ENCODE measurements at regions not wholly inside any gene's neighbourhood (a gene's known extent, or its start where the extent isn't known, plus 50 kb on each side); places are given as distances from the start of the nearest gene placed in this dataset.

DNA sequence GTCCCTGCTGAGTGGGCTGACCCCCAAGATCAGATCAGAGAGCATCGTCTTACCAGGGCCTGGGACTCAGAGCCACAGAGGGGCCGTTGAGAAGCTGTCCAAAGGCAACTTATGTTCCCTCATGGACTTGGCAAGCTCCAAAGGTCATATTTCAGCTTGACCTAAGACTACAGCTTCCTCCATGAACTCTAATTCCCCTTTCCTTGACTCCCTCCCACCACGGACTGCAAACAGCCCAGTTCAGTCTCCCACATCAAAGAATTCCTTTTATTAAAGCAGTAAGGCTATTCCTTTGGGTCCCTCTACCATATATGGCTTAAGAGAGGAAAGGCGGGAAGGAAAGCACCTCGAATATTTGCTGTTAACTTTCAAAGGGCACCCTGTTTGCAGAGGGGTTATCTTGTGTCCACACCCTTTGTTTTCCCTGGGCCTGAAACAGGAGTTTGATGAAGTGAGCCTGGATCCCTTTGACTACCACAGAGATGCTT lies 146.1 kb upstream of the THBS1 start:
- Histone ChIP-seq H3K27ac (ENCODE audit: insufficient read depth in 1 of 2, low read depth in 1 of 2, low read length in 2 of 2, poor library complexity in 1 of 2, severe bottlenecking in 2 of 2) (no peak overlapping the region), H3K4me3 (ENCODE audit: control insufficient read depth in 1 of 7, extremely low read depth in 1 of 7, insufficient read depth in 4 of 7, low read depth in 2 of 7, low read length in 6 of 7) (no peak overlapping the region), H3K9me3 (ENCODE audit: control extremely low read depth in 1 of 5, control insufficient read depth in 4 of 5, insufficient read depth in 2 of 5, low read depth in 1 of 5, low read length in 4 of 5) (no peaks in the 10 kb centered on the region), H3K36me3 (ENCODE audit: control insufficient read depth in 4 of 4, insufficient read depth in 4 of 4, low read length in 3 of 4) (no peaks in the 10 kb centered on the region), H3K4me1 (ENCODE audit: control extremely low read depth in 1 of 4, control insufficient read depth in 4 of 4, insufficient read depth in 4 of 4, low read length in 3 of 4) (peaks cover 6 to 29% (median 15%) of the 10 kb centered on the region in 4 experiments), H3K27me3 (replicated peaks in 2 of 5; ENCODE audit: control insufficient read depth in 4 of 5, insufficient read depth in 5 of 5, low read length in 4 of 5) (no peaks in the 10 kb centered on the region)
- WGBS (ENCODE audit: insufficient coverage) = 93% methylated on average over 4 of the region's 5 CpGs
- ChIA-PET CTCF (no interaction called here), POLR2A (no interaction called here)
- no peak for DNase-seq

DNA sequence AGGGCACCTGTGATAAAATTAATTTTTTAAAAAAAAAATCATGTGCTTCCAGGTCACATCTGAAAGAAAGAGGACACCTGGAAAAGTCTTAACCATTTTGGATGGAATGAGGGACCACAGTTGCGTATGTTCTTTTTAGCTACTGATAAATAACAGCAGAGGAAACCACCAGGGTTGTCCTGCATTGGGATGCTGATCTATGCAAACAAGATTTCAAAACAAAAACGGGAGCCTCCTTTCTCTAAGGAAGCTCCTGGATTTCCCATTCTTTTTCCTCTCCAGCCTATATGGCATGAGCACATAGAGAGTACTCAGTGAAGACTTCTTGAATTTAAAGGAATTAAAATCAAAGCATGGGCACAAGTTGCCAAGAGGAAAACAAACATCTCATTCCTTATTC lies 145.6 kb upstream of the THBS1 start:
- WGBS (ENCODE audit: insufficient coverage) = 92% methylated on average over 2 of the region's 2 CpGs
- H3K27ac ChIP-seq (ENCODE audit: insufficient read depth in 1 of 2, low read depth in 1 of 2, low read length in 2 of 2, poor library complexity in 1 of 2, severe bottlenecking in 2 of 2) = no peak overlapping the region
- CTCF ChIA-PET = no interaction called here

DNA sequence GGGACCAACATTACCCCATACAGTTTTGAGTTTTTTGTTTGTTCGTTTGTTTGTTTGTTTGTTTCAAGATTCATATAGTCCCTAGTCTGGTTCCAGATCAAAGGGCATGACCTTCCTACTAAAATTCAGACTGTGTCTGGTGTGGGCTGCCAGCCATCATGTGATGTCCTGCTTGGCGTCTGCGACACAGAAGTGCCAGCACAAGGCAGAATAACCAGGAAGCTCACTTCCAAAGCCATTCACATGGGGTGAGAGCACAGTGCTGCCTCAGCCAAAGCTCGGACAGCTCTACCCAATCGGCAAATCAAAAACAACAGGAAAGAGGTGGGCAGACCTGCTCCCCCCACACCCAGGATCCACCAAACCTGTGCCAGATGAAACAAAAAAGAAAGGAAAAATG lies 142.6 kb upstream of the THBS1 start:
- no peaks in the 10 kb centered on the region for H3K36me3 ChIP-seq (ENCODE audit: control insufficient read depth in 4 of 4, insufficient read depth in 4 of 4, low read length in 3 of 4)
- no peak overlapping the region for H3K4me3 ChIP-seq (ENCODE audit: control insufficient read depth in 1 of 7, extremely low read depth in 1 of 7, insufficient read depth in 4 of 7, low read depth in 2 of 7, low read length in 6 of 7)
- H3K27ac ChIP-seq (ENCODE audit: insufficient read depth in 1 of 2, low read depth in 1 of 2, low read length in 2 of 2, poor library complexity in 1 of 2, severe bottlenecking in 2 of 2) = no peak overlapping the region
- no peak for DNase-seq
- ChIA-PET CTCF (interaction anchor here (1.3 to 2.4 kb wide), 3 partner anchors 9 to 24 kb away, joined by 3 to 6 read pairs (median 6); no protein-coding TSS in a partner anchor), POLR2A (no interaction called here)
- H3K9me3 ChIP-seq (ENCODE audit: control extremely low read depth in 1 of 5, control insufficient read depth in 4 of 5, insufficient read depth in 2 of 5, low read depth in 1 of 5, low read length in 4 of 5) = no peaks in the 10 kb centered on the region
- WGBS (ENCODE audit: insufficient coverage) = 48% methylated on average over 4 of the region's 5 CpGs
- H3K4me1 ChIP-seq (ENCODE audit: control extremely low read depth in 1 of 4, control insufficient read depth in 4 of 4, insufficient read depth in 4 of 4, low read length in 3 of 4) = peaks cover 0 to 14% (median 5%) of the 10 kb centered on the region in 4 experiments
- H3K27me3 ChIP-seq (replicated peaks in 2 of 5; ENCODE audit: control insufficient read depth in 4 of 5, insufficient read depth in 5 of 5, low read length in 4 of 5) = no peaks in the 10 kb centered on the region

More for the DNA sequence above, 145.6 kb upstream of the THBS1 start:
- no peak for DNase-seq
- no peak overlapping the region for H3K4me3 ChIP-seq (ENCODE audit: control insufficient read depth in 1 of 7, extremely low read depth in 1 of 7, insufficient read depth in 4 of 7, low read depth in 2 of 7, low read length in 6 of 7)
- peaks cover 3 to 25% (median 12%) of the 10 kb centered on the region in 4 experiments for H3K4me1 ChIP-seq (ENCODE audit: control extremely low read depth in 1 of 4, control insufficient read depth in 4 of 4, insufficient read depth in 4 of 4, low read length in 3 of 4)
- no peaks in the 10 kb centered on the region for H3K36me3 ChIP-seq (ENCODE audit: control insufficient read depth in 4 of 4, insufficient read depth in 4 of 4, low read length in 3 of 4)
- POLR2A ChIA-PET = no interaction called here
- H3K9me3 ChIP-seq (ENCODE audit: control extremely low read depth in 1 of 5, control insufficient read depth in 4 of 5, insufficient read depth in 2 of 5, low read depth in 1 of 5, low read length in 4 of 5) = no peaks in the 10 kb centered on the region
- no peaks in the 10 kb centered on the region for H3K27me3 ChIP-seq (replicated peaks in 2 of 5; ENCODE audit: control insufficient read depth in 4 of 5, insufficient read depth in 5 of 5, low read length in 4 of 5)

DNA sequence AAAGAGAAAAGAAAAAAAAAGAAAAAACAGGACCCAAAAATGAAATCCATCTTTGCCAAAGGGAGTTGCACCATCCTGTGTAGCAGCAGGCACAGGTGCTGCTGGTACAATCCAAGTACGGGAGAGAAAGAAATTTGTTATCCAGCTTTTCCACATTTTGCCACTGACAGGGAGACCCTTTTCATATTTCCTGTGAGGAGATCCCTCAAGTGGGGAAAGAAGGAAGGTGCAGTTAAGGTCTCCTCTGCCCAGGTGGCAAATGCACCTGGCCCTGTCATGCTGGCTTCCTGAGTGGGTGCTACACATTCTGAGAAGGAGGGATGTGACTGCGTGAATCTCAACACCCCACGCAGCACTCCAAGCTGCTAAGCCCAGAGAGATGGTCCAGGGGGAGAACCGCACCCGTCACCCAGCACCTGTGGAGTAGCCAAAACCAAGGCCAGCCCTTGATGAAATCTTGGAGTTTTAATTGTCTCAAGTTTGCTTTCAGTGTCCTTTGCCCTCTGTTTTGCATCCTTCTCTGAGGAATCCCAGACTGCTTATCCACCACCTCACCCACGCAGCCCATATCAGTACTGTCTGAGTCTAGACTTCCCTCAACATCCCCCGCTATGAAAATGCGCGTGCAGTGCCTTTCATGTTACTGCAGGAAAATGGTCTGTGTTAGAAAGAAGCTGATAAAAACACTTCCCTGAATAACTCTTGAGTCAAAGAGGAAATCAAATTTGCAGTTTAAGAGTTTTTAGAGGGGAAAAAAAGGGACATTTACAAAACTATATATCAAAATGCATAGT lies 141.9 kb upstream of the THBS1 start:
- POLR2A ChIA-PET = no interaction called here
- Histone ChIP-seq H3K36me3 (ENCODE audit: control insufficient read depth in 4 of 4, insufficient read depth in 4 of 4, low read length in 3 of 4) (no peaks in the 10 kb centered on the region), H3K27ac (ENCODE audit: insufficient read depth in 1 of 2, low read depth in 1 of 2, low read length in 2 of 2, poor library complexity in 1 of 2, severe bottlenecking in 2 of 2) (no peak overlapping the region), H3K27me3 (replicated peaks in 2 of 5; ENCODE audit: control insufficient read depth in 4 of 5, insufficient read depth in 5 of 5, low read length in 4 of 5) (no peaks in the 10 kb centered on the region), H3K4me1 (ENCODE audit: control extremely low read depth in 1 of 4, control insufficient read depth in 4 of 4, insufficient read depth in 4 of 4, low read length in 3 of 4) (peaks cover 0 to 12% (median 5%) of the 10 kb centered on the region in 4 experiments), H3K4me3 (ENCODE audit: control insufficient read depth in 1 of 7, extremely low read depth in 1 of 7, insufficient read depth in 4 of 7, low read depth in 2 of 7, low read length in 6 of 7) (no peak overlapping the region), H3K9me3 (ENCODE audit: control extremely low read depth in 1 of 5, control insufficient read depth in 4 of 5, insufficient read depth in 2 of 5, low read depth in 1 of 5, low read length in 4 of 5) (no peaks in the 10 kb centered on the region)
- CTCF ChIA-PET = interaction anchor here (1.0 to 2.4 kb wide), 4 partner anchors 8 to 23 kb away, joined by 3 to 6 read pairs (median 4); no protein-coding TSS in a partner anchor
- 90% methylated on average over 5 of the region's 9 CpGs for WGBS (ENCODE audit: insufficient coverage)
- peak in 1 of 3 donors; percentile 10 for DNase-seq

DNA sequence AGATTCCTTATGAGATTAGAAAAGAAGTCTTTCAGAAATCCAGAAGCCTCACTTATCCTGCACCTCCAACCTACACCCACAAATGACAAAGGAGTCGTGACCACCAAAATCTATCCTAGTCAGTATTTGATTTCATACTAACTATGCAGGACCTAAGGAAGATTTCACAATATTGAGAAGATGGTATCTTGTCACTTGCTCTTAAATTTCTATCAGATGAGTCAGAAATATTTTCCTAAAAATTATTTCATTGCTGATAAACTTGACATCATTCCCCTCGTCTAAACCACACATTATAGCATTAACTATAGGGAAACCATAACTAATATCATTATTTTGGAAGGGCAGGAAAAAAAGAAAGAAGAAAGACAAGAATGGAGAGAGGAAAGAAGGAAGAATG lies 138.0 kb upstream of the THBS1 start:
- POLR2A ChIA-PET = no interaction called here
- H3K4me3 ChIP-seq (ENCODE audit: control insufficient read depth in 1 of 7, extremely low read depth in 1 of 7, insufficient read depth in 4 of 7, low read depth in 2 of 7, low read length in 6 of 7) = no peak overlapping the region
- H3K27ac ChIP-seq (ENCODE audit: insufficient read depth in 1 of 2, low read depth in 1 of 2, low read length in 2 of 2, poor library complexity in 1 of 2, severe bottlenecking in 2 of 2) = no peak overlapping the region
- H3K36me3 ChIP-seq (ENCODE audit: control insufficient read depth in 4 of 4, insufficient read depth in 4 of 4, low read length in 3 of 4) = no peaks in the 10 kb centered on the region
- no peaks in the 10 kb centered on the region for H3K27me3 ChIP-seq (replicated peaks in 2 of 5; ENCODE audit: control insufficient read depth in 4 of 5, insufficient read depth in 5 of 5, low read length in 4 of 5)
- H3K9me3 ChIP-seq (ENCODE audit: control extremely low read depth in 1 of 5, control insufficient read depth in 4 of 5, insufficient read depth in 2 of 5, low read depth in 1 of 5, low read length in 4 of 5) = no peaks in the 10 kb centered on the region
- H3K4me1 ChIP-seq (ENCODE audit: control extremely low read depth in 1 of 4, control insufficient read depth in 4 of 4, insufficient read depth in 4 of 4, low read length in 3 of 4) = peaks cover 0 to 12% (median 5%) of the 10 kb centered on the region in 4 experiments
- no peak for DNase-seq
- CTCF ChIA-PET = no interaction called here
- WGBS (ENCODE audit: insufficient coverage) = no CpG with 5 or more reads among the region's 2 CpGs

DNA sequence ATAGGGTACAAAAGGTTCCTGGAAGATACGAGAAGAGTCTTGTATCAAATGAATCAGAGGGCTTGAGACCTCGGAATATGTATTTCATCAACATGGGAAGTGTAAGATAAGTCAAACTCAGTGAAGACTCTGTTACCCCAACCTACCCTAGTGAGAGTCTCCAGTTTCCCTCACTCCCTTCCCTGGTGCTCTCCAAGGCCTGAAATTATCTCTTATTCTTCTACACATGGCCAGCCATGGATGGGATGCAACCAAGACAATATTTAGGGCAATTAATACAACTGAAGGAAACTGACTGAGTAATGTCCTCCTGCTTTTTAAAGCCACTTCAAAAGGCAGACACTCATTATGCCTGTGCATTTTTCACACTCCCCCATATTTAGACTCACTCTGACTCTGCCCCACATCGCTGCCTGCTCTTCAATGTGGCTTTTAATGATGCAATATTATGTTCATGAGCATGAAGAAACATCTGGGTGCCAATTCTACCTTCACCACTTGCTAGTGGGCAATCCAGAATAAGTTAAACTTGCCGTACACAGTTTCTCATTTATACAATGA lies 137.1 kb upstream of the THBS1 start:
- POLR2A ChIA-PET = no interaction called here
- CTCF ChIA-PET = no interaction called here
- no peak overlapping the region for H3K27ac ChIP-seq (ENCODE audit: insufficient read depth in 1 of 2, low read depth in 1 of 2, low read length in 2 of 2, poor library complexity in 1 of 2, severe bottlenecking in 2 of 2)
- H3K4me1 ChIP-seq (ENCODE audit: control extremely low read depth in 1 of 4, control insufficient read depth in 4 of 4, insufficient read depth in 4 of 4, low read length in 3 of 4) = peaks cover 0 to 7% (median 4%) of the 10 kb centered on the region in 4 experiments
- 94% methylated on average over 2 of the region's 4 CpGs for WGBS (ENCODE audit: insufficient coverage)
- H3K4me3 ChIP-seq (ENCODE audit: control insufficient read depth in 1 of 7, extremely low read depth in 1 of 7, insufficient read depth in 4 of 7, low read depth in 2 of 7, low read length in 6 of 7) = no peak overlapping the region
- no peak for DNase-seq
- H3K9me3 ChIP-seq (ENCODE audit: control extremely low read depth in 1 of 5, control insufficient read depth in 4 of 5, insufficient read depth in 2 of 5, low read depth in 1 of 5, low read length in 4 of 5) = no peaks in the 10 kb centered on the region
- no peaks in the 10 kb centered on the region for H3K36me3 ChIP-seq (ENCODE audit: control insufficient read depth in 4 of 4, insufficient read depth in 4 of 4, low read length in 3 of 4)
- H3K27me3 ChIP-seq (replicated peaks in 2 of 5; ENCODE audit: control insufficient read depth in 4 of 5, insufficient read depth in 5 of 5, low read length in 4 of 5) = no peaks in the 10 kb centered on the region
